Spleen (tissue), 11 donors: ENCODE measurements at regions not wholly inside any gene's neighbourhood (a gene's known extent, or its start where the extent isn't known, plus 50 kb on each side); places are given as distances from the start of the nearest gene placed in this dataset.

Source experiments
- DNase-seq: peaks from one replicate; pipeline ENCODE4 v3.0.0-alpha.2; 2020
- H3K27ac ChIP-seq, 8 donors: fragments of 200-600 bp; sonication (generic) in 7 of 8; 1 replicate in 4 of 8; 2 replicates in 4 of 8; pipeline versions ENCODE4 v1.5.0 to v1.8.0; 2016 to 2021; ENCODE audit warnings: inconsistent platforms in 4 of 8, mild to moderate bottlenecking in 4 of 8, moderate library complexity in 1 of 8
- H3K27me3 ChIP-seq, 7 donors: fragments of 200-600 bp; sonication (generic) in 6 of 7; replicated peaks in 1 of 7; 1 replicate in 4 of 7; 2 replicates in 3 of 7; pipeline versions ENCODE4 v1.5.0 to v1.8.0; 2016 to 2021; ENCODE audit warnings: inconsistent platforms in 3 of 7, mild to moderate bottlenecking in 1 of 7
- H3K36me3 ChIP-seq, 6 donors: fragments of 200-600 bp; sonication (generic) in 5 of 6; 1 replicate in 4 of 6; 2 replicates in 2 of 6; pipeline versions ENCODE4 v1.5.0 to v1.8.0; 2016 to 2021; ENCODE audit warnings: inconsistent platforms in 2 of 6
- H3K4me1 ChIP-seq, 6 donors: fragments of 200-600 bp; sonication (generic) in 5 of 6; 1 replicate in 3 of 6; 2 replicates in 3 of 6; pipeline versions ENCODE4 v1.5.0 to v1.8.0; 2016 to 2021; ENCODE audit warnings: inconsistent platforms in 3 of 6
- H3K4me3 ChIP-seq, 8 donors: fragments of 200-600 bp; sonication (generic) in 7 of 8; 1 replicate in 4 of 8; 2 replicates in 4 of 8; pipeline versions ENCODE4 v1.5.0 to v1.8.0; 2016 to 2021; ENCODE audit warnings: inconsistent platforms in 4 of 8, mild to moderate bottlenecking in 4 of 8, moderate library complexity in 2 of 8
- H3K9me3 ChIP-seq, 8 donors: fragments of 200-600 bp; sonication (generic) in 7 of 8; 1 replicate in 4 of 8; 2 replicates in 4 of 8; pipeline versions ENCODE4 v1.5.0 to v1.8.0; 2016 to 2021; ENCODE audit warnings: inconsistent platforms in 4 of 8
- CTCF ChIP-seq, 11 experiments: fragments of 200-600 bp in 7 of 11; fragments of 450-650 bp in 4 of 11; sonication (generic) in 4 of 11; IDR thresholded peaks in 8 of 11; conservative IDR thresholded peaks in 3 of 11; 1 replicate in 7 of 11; 2 replicates in 4 of 11; pipeline versions ENCODE4 v1.4.0 to v1.8.0; 2016 to 2021; ENCODE audit warnings: antibody characterized with exemption in 11 of 11, inconsistent platforms in 4 of 11, mild to moderate bottlenecking in 1 of 11
- POLR2A ChIP-seq, 3 donors: fragments of 450-650 bp; IDR thresholded peaks; one replicate each; pipeline ENCODE4 v1.5.1; 2017; ENCODE audit warnings: antibody characterized with exemption in 3 of 3, mild to moderate bottlenecking in 1 of 3
- POLR2AphosphoS5 ChIP-seq, 3 donors: sonication (generic); formaldehyde crosslinking; IDR thresholded peaks; one replicate each; pipeline ENCODE4 v1.5.1; 2017; ENCODE audit warnings: antibody characterized with exemption in 3 of 3
- WGBS, 5 donors: extraction: QIAGEN DNeasy Blood & Tissue Kit in 3 of 5; methylation state at CpG; one replicate each; pipeline versions ENCODE4 v1.1.5 to v1.1.7; 2013 to 2018; 5-methylcytosine and 5-hydroxymethylcytosine counted together
- intact Hi-C: fragments of 100-400 bp; cut with DNase I; formaldehyde crosslinking; loops from one replicate; pipeline ENCODE4 v1.15.0; 2023; ENCODE audit warnings: low total_unique reads
- donor health status: healthy with polysubstance abuse.
- donor health status: DM: no; HTN: no; CAD: no; lungs with moderate emphysema.
- donor health status: DM: no; HTN: no; CAD: no.
- donor health status: Bipolar disorder and iron deficiency.
- donor health status: healthy.
- donor health status: DM: no; HTN: no; CAD: no.
- donor health status: DM: yes; HTN: yes; CAD: no.

- intact Hi-C loops, result no loop called here
- DNase-seq, result no peak
- 83 to 86% (median 83%) methylated on average over 4 of the region's 4 CpGs for WGBS, 5 donors
- Histone ChIP-seq H3K27me3 (no peaks in the 10 kb centered on the region), H3K4me1 (no peaks in the 10 kb centered on the region), H3K27ac (no peak overlapping the region), H3K4me3 (no peak overlapping the region), H3K9me3 (no peaks in the 10 kb centered on the region), H3K36me3 (no peaks in the 10 kb centered on the region)
- TF ChIP-seq POLR2AphosphoS5 (IDR thresholded peaks at IDR 0.05), result no peak
- no peak for TF ChIP-seq POLR2A (IDR thresholded peaks at IDR 0.05)
- no peak for TF ChIP-seq CTCF (IDR thresholded peaks at IDR 0.05 in 8 of 11, conservative IDR thresholded peaks at IDR 0.05 in 3 of 11)
Measured at GRCh38 chr10:81116201-81116600, 578.5 kb downstream of the SH2D4B start.

- no peak for TF ChIP-seq POLR2AphosphoS5 (IDR thresholded peaks at IDR 0.05)
Measured at GRCh38 chr10:81116990-81117389, 579.3 kb downstream of the SH2D4B start.

GRCh38 chr10:81127931-81128330 lies 590.2 kb downstream of the SH2D4B start:
- 62 to 73% (median 65%) methylated on average over 3 of the region's 3 CpGs for WGBS, 5 donors
- Histone ChIP-seq H3K36me3 (no peaks in the 10 kb centered on the region), H3K4me3 (no peak overlapping the region), H3K4me1 (no peaks in the 10 kb centered on the region), H3K9me3 (no peaks in the 10 kb centered on the region), H3K27ac (no peak overlapping the region), H3K27me3 (no peaks in the 10 kb centered on the region)
- no peak for DNase-seq
- no peak for TF ChIP-seq POLR2A (IDR thresholded peaks at IDR 0.05)
- TF ChIP-seq POLR2AphosphoS5 (IDR thresholded peaks at IDR 0.05), result no peak
- TF ChIP-seq CTCF (IDR thresholded peaks at IDR 0.05 in 8 of 11, conservative IDR thresholded peaks at IDR 0.05 in 3 of 11), result no peak
- intact Hi-C loops, result no loop called here

More at GRCh38 chr10:81116990-81117389, 579.3 kb downstream of the SH2D4B start:
- intact Hi-C loops, result no loop called here
- Histone ChIP-seq H3K9me3 (no peaks in the 10 kb centered on the region), H3K36me3 (no peaks in the 10 kb centered on the region), H3K27ac (no peak overlapping the region), H3K4me3 (no peak overlapping the region), H3K27me3 (no peaks in the 10 kb centered on the region), H3K4me1 (no peaks in the 10 kb centered on the region)
- no peak for DNase-seq

GRCh38 chr10:81130014-81130413 lies 592.3 kb downstream of the SH2D4B start:
- TF ChIP-seq CTCF (IDR thresholded peaks at IDR 0.05 in 8 of 11, conservative IDR thresholded peaks at IDR 0.05 in 3 of 11), result no peak
- TF ChIP-seq POLR2A (IDR thresholded peaks at IDR 0.05), result no peak
- no peak for TF ChIP-seq POLR2AphosphoS5 (IDR thresholded peaks at IDR 0.05)
- Histone ChIP-seq H3K4me3 (no peak overlapping the region), H3K36me3 (no peaks in the 10 kb centered on the region), H3K9me3 (no peaks in the 10 kb centered on the region), H3K4me1 (no peaks in the 10 kb centered on the region), H3K27me3 (no peaks in the 10 kb centered on the region), H3K27ac (no peak overlapping the region)
- DNase-seq, result no peak
- intact Hi-C loops, result no loop called here
- 64 to 91% (median 89%) methylated on average over 2 of the region's 2 CpGs for WGBS, 5 donors

- 39 to 52% (median 42%) methylated on average over 3 of the region's 3 CpGs for WGBS, 5 donors
- Histone ChIP-seq H3K36me3 (no peaks in the 10 kb centered on the region), H3K4me3 (no peak overlapping the region), H3K27me3 (no peaks in the 10 kb centered on the region), H3K4me1 (no peaks in the 10 kb centered on the region), H3K27ac (no peak overlapping the region), H3K9me3 (peaks cover 0 to 10% (median 3%) of the 10 kb centered on the region in 8 donors)
- TF ChIP-seq CTCF (IDR thresholded peaks at IDR 0.05 in 8 of 11, conservative IDR thresholded peaks at IDR 0.05 in 3 of 11) (no peak), POLR2AphosphoS5 (IDR thresholded peaks at IDR 0.05) (no peak), POLR2A (IDR thresholded peaks at IDR 0.05) (no peak)
- intact Hi-C loops, result no loop called here
- DNase-seq, result no peak
Measured at GRCh38 chr10:81135851-81136250, 598.1 kb downstream of the SH2D4B start.
